HG03439 (cell line): ENCODE measurements at regions not wholly inside any gene's neighbourhood (a gene's known extent, or its start where the extent isn't known, plus 50 kb on each side); places are given as distances from the start of the nearest gene placed in this dataset.

Experiments used
- ATAC-seq: cut with Tn5 transposase; IDR thresholded peaks from one replicate; pipeline ENCODE4 v1.9.1; 2021; ENCODE audit warnings: mild to moderate bottlenecking, moderate library complexity; ENCODE audit not compliant: unreplicated experiment

- no peak for ATAC-seq
Measured at GRCh38 chr4:112845386-112845785, 204.1 kb upstream of the ANK2 start.

- ATAC-seq, result no peak
Measured at GRCh38 chr4:112847045-112847444, 202.4 kb upstream of the ANK2 start.

GRCh38 chr4:112847781-112848180 is 201.7 kb upstream of the ANK2 start:
- no peak for ATAC-seq

- no peak for ATAC-seq
Measured at GRCh38 chr4:112848911-112849310, 200.5 kb upstream of the ANK2 start.

- no peak for ATAC-seq
Measured at GRCh38 chr4:112852601-112853000, 196.9 kb upstream of the ANK2 start.

GRCh38 chr4:112853662-112854256 is 195.7 kb upstream of the ANK2 start:
- ATAC-seq, result no peak

GRCh38 chr4:112854420-112854819 is 195.0 kb upstream of the ANK2 start:
- no peak for ATAC-seq

GRCh38 chr4:112855058-112855457 is 194.4 kb upstream of the ANK2 start:
- no peak for ATAC-seq

GRCh38 chr4:112857461-112857860 is 192.0 kb upstream of the ANK2 start:
- ATAC-seq, result no peak

GRCh38 chr4:112858751-112859150 is 190.7 kb upstream of the ANK2 start:
- no peak for ATAC-seq

- no peak for ATAC-seq
Measured at GRCh38 chr4:112859456-112860184, 189.8 kb upstream of the ANK2 start.

GRCh38 chr4:112860830-112861690 is 188.4 kb upstream of the ANK2 start:
- ATAC-seq, result no peak

- ATAC-seq, result no peak
Measured at GRCh38 chr4:112861691-112862674, 187.5 kb upstream of the ANK2 start.

GRCh38 chr4:112865443-112865842 is 184.0 kb upstream of the ANK2 start:
- no peak for ATAC-seq

GRCh38 chr4:112876316-112876715 is 173.1 kb upstream of the ANK2 start:
- ATAC-seq, result no peak

GRCh38 chr4:112881842-112882241 is 167.6 kb upstream of the ANK2 start:
- no peak for ATAC-seq

- no peak for ATAC-seq
Measured at GRCh38 chr4:112882286-112882685, 167.2 kb upstream of the ANK2 start.

GRCh38 chr4:112884406-112884805 is 165.0 kb upstream of the ANK2 start:
- ATAC-seq, result no peak

- no peak for ATAC-seq
Measured at GRCh38 chr4:112885897-112886296, 163.6 kb upstream of the ANK2 start.

- ATAC-seq, result no peak
Measured at GRCh38 chr4:112888622-112889021, 160.8 kb upstream of the ANK2 start.

GRCh38 chr4:112889199-112889598 is 160.3 kb upstream of the ANK2 start:
- ATAC-seq, result no peak
